ENCODE measurements at regions not wholly inside any gene's neighbourhood (a gene's known extent, or its start where the extent isn't known, plus 50 kb on each side); places are given as distances from the start of the nearest gene placed in this dataset.

DNA sequence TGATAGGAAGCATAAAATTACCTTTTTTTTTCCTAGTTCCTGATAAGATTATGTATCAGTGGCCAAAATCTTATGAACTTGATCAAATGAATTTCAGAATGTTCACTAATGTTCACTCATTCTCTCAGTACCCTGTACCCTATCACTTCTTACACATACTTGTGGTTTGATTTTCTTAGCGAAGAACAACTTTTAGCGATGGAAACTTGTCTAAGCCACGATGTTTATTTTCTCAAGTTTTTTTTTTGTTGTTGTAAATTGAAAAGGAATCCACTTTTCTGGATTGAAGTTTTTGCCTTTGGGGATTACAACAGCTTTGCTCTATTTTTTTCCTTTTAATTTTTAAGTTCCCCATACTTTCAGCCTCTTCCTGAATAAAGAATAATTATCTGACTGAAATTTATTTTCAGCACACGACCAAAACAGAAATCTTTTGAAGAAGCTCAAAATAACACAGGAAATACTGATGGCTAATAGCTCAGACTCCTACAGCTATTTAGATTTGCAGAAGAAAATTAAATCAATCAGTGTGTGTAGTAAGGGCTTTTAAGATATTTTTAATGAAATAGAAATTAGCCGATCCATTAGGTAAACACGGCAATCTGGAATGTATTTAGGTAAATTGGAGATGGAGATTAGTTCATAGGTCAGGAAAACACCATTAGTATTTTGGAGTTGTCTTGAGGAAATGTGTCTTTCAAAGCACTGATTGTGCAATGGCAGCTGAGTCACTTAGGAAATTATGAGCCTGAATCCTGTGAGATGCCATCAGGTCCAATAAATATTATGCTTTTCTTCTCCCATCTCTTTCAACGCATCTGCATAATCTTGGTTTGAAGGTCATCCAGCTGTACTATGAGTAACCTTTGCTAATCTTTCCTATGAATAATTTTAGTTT, 217.5 kb downstream of the GJA1 start:
- Histone ChIP-seq H3K4me3 (ENCODE audit: low read length) (no peak overlapping the region), H3K36me3 (ENCODE audit: control insufficient read depth, insufficient read depth, low read length) (no peaks in the 10 kb centered on the region), H3K4me1 (ENCODE audit: control insufficient read depth, insufficient read depth, low read length) (no peaks in the 10 kb centered on the region), H3K9me3 (ENCODE audit: control insufficient read depth, insufficient read depth, low read length) (no peaks in the 10 kb centered on the region), H3K27ac (ENCODE audit: low read length) (no peak overlapping the region), H3K27me3 (ENCODE audit: control insufficient read depth, insufficient read depth, low read length) (no peaks in the 10 kb centered on the region)
- no peak for DNase-seq
- H3K36me3 Mint-ChIP-seq, result no peaks in the 10 kb centered on the region
- intact Hi-C loops (cut with micrococcal nuclease), result no loop called here
- H3K27me3 Mint-ChIP-seq (ENCODE audit: low read depth in 2 of 2), result no peaks in the 10 kb centered on the region
- 68% methylated on average over 4 of the region's 7 CpGs for WGBS (ENCODE audit: insufficient coverage)
- H3K4me1 Mint-ChIP-seq, result no peaks in the 10 kb centered on the region
- H3K4me3 Mint-ChIP-seq, result no peak overlapping the region
- no peak for TF ChIP-seq CTCF (IDR thresholded peaks at IDR 0.05)
- H3K27ac Mint-ChIP-seq, result no peak overlapping the region
- peaks cover 7 to 15% of the 10 kb centered on the region in 2 donors for H3K9me3 Mint-ChIP-seq
- no peak for ATAC-seq

DNA sequence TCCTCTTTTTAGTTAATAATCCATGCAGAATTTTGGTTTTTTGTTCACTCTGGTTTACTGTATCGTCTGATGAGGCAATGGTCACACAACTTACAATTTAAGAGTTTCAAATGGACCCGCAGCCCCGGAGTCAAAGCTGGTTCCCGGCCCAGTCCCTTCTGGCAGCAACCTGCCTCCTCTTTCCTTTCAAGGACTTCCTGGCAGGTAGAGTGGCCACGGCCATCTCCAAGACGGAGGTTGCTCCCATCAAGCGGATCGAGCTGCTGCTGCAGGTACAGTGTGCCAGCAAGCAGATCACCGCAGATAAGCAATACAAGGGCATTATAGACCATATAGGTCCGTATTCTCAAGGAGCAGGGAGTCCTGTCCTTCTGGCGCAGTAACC, 218.2 kb downstream of the GJA1 start:
- H3K4me1 Mint-ChIP-seq, result no peaks in the 10 kb centered on the region
- H3K27me3 ChIP-seq (ENCODE audit: control insufficient read depth, insufficient read depth, low read length), result no peaks in the 10 kb centered on the region
- H3K4me3 Mint-ChIP-seq, result no peak overlapping the region
- H3K27me3 Mint-ChIP-seq (ENCODE audit: low read depth in 2 of 2), result no peaks in the 10 kb centered on the region
- no peaks in the 10 kb centered on the region for H3K36me3 Mint-ChIP-seq
- no peaks in the 10 kb centered on the region for H3K9me3 ChIP-seq (ENCODE audit: control insufficient read depth, insufficient read depth, low read length)
- no peak overlapping the region for H3K4me3 ChIP-seq (ENCODE audit: low read length)
- 89% methylated on average over 11 of the region's 11 CpGs for WGBS (ENCODE audit: insufficient coverage)
- peaks cover 7 to 15% of the 10 kb centered on the region in 2 donors for H3K9me3 Mint-ChIP-seq
- intact Hi-C loops (cut with micrococcal nuclease), result no loop called here
- no peak overlapping the region for H3K27ac Mint-ChIP-seq
- no peaks in the 10 kb centered on the region for H3K36me3 ChIP-seq (ENCODE audit: control insufficient read depth, insufficient read depth, low read length)
- DNase-seq, result no peak
- no peak overlapping the region for H3K27ac ChIP-seq (ENCODE audit: low read length)
- no peak for ATAC-seq
- TF ChIP-seq CTCF (IDR thresholded peaks at IDR 0.05), result no peak
- no peaks in the 10 kb centered on the region for H3K4me1 ChIP-seq (ENCODE audit: control insufficient read depth, insufficient read depth, low read length)

GRCh38 chr6:121657972-121658371, 222.5 kb downstream of the GJA1 start:
- no peak overlapping the region for H3K27ac ChIP-seq (ENCODE audit: low read length)
- no peak for ATAC-seq
- H3K27ac Mint-ChIP-seq, result no peak overlapping the region

More at GRCh38 chr6:121657972-121658371, 222.5 kb downstream of the GJA1 start:
- no peaks in the 10 kb centered on the region for H3K36me3 Mint-ChIP-seq
- peaks cover 4 to 13% of the 10 kb centered on the region in 2 donors for H3K9me3 Mint-ChIP-seq
- H3K4me3 Mint-ChIP-seq, result no peak overlapping the region
- TF ChIP-seq CTCF (IDR thresholded peaks at IDR 0.05), result no peak
- H3K27me3 ChIP-seq (ENCODE audit: control insufficient read depth, insufficient read depth, low read length), result no peaks in the 10 kb centered on the region
- H3K27me3 Mint-ChIP-seq (ENCODE audit: low read depth in 2 of 2), result no peaks in the 10 kb centered on the region
- intact Hi-C loops (cut with micrococcal nuclease), result no loop called here
- H3K4me1 Mint-ChIP-seq, result no peaks in the 10 kb centered on the region
- DNase-seq, result no peak
- H3K36me3 ChIP-seq (ENCODE audit: control insufficient read depth, insufficient read depth, low read length), result no peaks in the 10 kb centered on the region
- no peak overlapping the region for H3K4me3 ChIP-seq (ENCODE audit: low read length)
- H3K9me3 ChIP-seq (ENCODE audit: control insufficient read depth, insufficient read depth, low read length), result no peaks in the 10 kb centered on the region
- H3K4me1 ChIP-seq (ENCODE audit: control insufficient read depth, insufficient read depth, low read length), result no peaks in the 10 kb centered on the region
